ENCODE measurements at regions not wholly inside any gene's neighbourhood (a gene's known extent, or its start where the extent isn't known, plus 50 kb on each side); places are given as distances from the start of the nearest gene placed in this dataset.

GRCh38 chr2:14342313-14342712 lies 290.2 kb upstream of the LRATD1 start:
- Histone ChIP-seq H3K27me3 (no peaks in the 10 kb centered on the region), H3K9me3 (no peaks in the 10 kb centered on the region), H3K4me1 (no peaks in the 10 kb centered on the region), H3K36me3 (replicated peaks in 1 of 2; ENCODE audit: insufficient read depth in 1 of 2, low read depth in 2 of 2) (no peaks in the 10 kb centered on the region), H3K4me3 (no peak overlapping the region), H3K27ac (no peak overlapping the region)
- intact Hi-C loops (cut with DNase I), result no loop called here
- TF ChIP-seq POLR2A (IDR thresholded peaks at IDR 0.05) (no peak), CTCF (IDR thresholded peaks at IDR 0.05) (no peak)
- DNase-seq (no peak), ATAC-seq (no peak)
- 86 to 94% methylated on average over 2 to 3 of the region's 3 CpGs for WGBS, 2 donors

GRCh38 chr2:14344355-14344754 lies 288.2 kb upstream of the LRATD1 start:
- DNase-seq (no peak), ATAC-seq (no peak)
- intact Hi-C loops (cut with DNase I), result no loop called here
- TF ChIP-seq POLR2A (IDR thresholded peaks at IDR 0.05) (no peak), CTCF (IDR thresholded peaks at IDR 0.05) (no peak)
- no peaks in the 10 kb centered on the region for H3K4me1 ChIP-seq
- no peak overlapping the region for H3K4me3 ChIP-seq
- no peak overlapping the region for H3K27ac ChIP-seq
- 59 to 64% methylated on average over 5 of the region's 5 CpGs for WGBS, 2 donors
- no peaks in the 10 kb centered on the region for H3K9me3 ChIP-seq
- no peaks in the 10 kb centered on the region for H3K36me3 ChIP-seq (replicated peaks in 1 of 2; ENCODE audit: insufficient read depth in 1 of 2, low read depth in 2 of 2)
- H3K27me3 ChIP-seq, result no peaks in the 10 kb centered on the region

GRCh38 chr2:14348247-14348646 lies 284.3 kb upstream of the LRATD1 start:
- Histone ChIP-seq H3K27ac (no peak overlapping the region), H3K4me1 (no peaks in the 10 kb centered on the region), H3K27me3 (no peaks in the 10 kb centered on the region), H3K9me3 (no peaks in the 10 kb centered on the region), H3K36me3 (replicated peaks in 1 of 2; ENCODE audit: insufficient read depth in 1 of 2, low read depth in 2 of 2) (no peaks in the 10 kb centered on the region), H3K4me3 (no peak overlapping the region)
- no peak for TF ChIP-seq POLR2A (IDR thresholded peaks at IDR 0.05)
- no peak for TF ChIP-seq CTCF (IDR thresholded peaks at IDR 0.05)
- DNase-seq (no peak), ATAC-seq (no peak)
- WGBS, 2 donors, result 61 to 75% methylated on average over 8 of the region's 8 CpGs
- intact Hi-C loops (cut with DNase I), result no loop called here

GRCh38 chr2:14350856-14351255 lies 281.7 kb upstream of the LRATD1 start:
- H3K27ac ChIP-seq, result no peak overlapping the region
- H3K4me1 ChIP-seq, result no peaks in the 10 kb centered on the region
- DNase-seq (no peak), ATAC-seq (no peak)
- H3K9me3 ChIP-seq, result no peaks in the 10 kb centered on the region
- H3K27me3 ChIP-seq, result no peaks in the 10 kb centered on the region
- H3K4me3 ChIP-seq, result no peak overlapping the region
- no peaks in the 10 kb centered on the region for H3K36me3 ChIP-seq (replicated peaks in 1 of 2; ENCODE audit: insufficient read depth in 1 of 2, low read depth in 2 of 2)
- intact Hi-C loops (cut with DNase I), result no loop called here
- TF ChIP-seq CTCF (IDR thresholded peaks at IDR 0.05) (no peak), POLR2A (IDR thresholded peaks at IDR 0.05) (no peak)

- intact Hi-C loops (cut with DNase I), result no loop called here
- H3K9me3 ChIP-seq, result no peaks in the 10 kb centered on the region
- H3K4me3 ChIP-seq, result no peak overlapping the region
- no peak for TF ChIP-seq CTCF (IDR thresholded peaks at IDR 0.05)
- no peak for TF ChIP-seq POLR2A (IDR thresholded peaks at IDR 0.05)
- no peaks in the 10 kb centered on the region for H3K27me3 ChIP-seq
- DNase-seq (no peak), ATAC-seq (no peak)
- H3K36me3 ChIP-seq (replicated peaks in 1 of 2; ENCODE audit: insufficient read depth in 1 of 2, low read depth in 2 of 2), result no peaks in the 10 kb centered on the region
- H3K27ac ChIP-seq, result no peak overlapping the region
- H3K4me1 ChIP-seq, result no peaks in the 10 kb centered on the region
Measured at GRCh38 chr2:14352067-14352466, 280.4 kb upstream of the LRATD1 start.

Measured in body of pancreas (tissue), 4 donors.